GM12872 (cell line): ENCODE measurements at regions not wholly inside any gene's neighbourhood (a gene's known extent, or its start where the extent isn't known, plus 50 kb on each side); places are given as distances from the start of the nearest gene placed in this dataset.

Source experiments
- TF ChIP-seq, protein P1 (sequence below): IDR thresholded peaks from 3 replicates; pipeline ENCODE4 v1.5.1; 2011; ENCODE audit warnings: low read depth, mild to moderate bottlenecking, low read length, moderate library complexity; ENCODE audit not compliant: insufficient read depth

GRCh38 chr15:96390986-96391385 lies 60.5 kb downstream of the NR2F2 start:
- TF ChIP-seq, protein P1, sequence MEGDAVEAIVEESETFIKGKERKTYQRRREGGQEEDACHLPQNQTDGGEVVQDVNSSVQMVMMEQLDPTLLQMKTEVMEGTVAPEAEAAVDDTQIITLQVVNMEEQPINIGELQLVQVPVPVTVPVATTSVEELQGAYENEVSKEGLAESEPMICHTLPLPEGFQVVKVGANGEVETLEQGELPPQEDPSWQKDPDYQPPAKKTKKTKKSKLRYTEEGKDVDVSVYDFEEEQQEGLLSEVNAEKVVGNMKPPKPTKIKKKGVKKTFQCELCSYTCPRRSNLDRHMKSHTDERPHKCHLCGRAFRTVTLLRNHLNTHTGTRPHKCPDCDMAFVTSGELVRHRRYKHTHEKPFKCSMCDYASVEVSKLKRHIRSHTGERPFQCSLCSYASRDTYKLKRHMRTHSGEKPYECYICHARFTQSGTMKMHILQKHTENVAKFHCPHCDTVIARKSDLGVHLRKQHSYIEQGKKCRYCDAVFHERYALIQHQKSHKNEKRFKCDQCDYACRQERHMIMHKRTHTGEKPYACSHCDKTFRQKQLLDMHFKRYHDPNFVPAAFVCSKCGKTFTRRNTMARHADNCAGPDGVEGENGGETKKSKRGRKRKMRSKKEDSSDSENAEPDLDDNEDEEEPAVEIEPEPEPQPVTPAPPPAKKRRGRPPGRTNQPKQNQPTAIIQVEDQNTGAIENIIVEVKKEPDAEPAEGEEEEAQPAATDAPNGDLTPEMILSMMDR, result no peak

- TF ChIP-seq, protein P1, result no peak
Measured at GRCh38 chr15:96392380-96393208, 62.1 kb downstream of the NR2F2 start.

DNA sequence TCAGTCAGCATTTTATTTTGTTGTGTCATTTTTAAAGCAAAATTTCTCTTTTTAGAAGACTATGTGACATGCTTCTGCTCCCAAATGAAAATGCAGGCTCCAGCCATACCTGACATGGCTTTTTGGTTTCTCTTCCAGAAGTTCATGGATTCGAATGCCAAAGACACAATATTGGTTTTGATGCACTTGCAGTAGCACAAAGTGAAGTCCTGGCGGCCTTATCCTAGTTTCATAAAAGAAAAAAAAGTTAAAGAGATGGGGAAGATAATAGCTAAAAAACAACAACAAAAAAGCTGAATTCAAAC lies 62.7 kb downstream of the NR2F2 start:
- TF ChIP-seq, protein P1, result no peak

DNA sequence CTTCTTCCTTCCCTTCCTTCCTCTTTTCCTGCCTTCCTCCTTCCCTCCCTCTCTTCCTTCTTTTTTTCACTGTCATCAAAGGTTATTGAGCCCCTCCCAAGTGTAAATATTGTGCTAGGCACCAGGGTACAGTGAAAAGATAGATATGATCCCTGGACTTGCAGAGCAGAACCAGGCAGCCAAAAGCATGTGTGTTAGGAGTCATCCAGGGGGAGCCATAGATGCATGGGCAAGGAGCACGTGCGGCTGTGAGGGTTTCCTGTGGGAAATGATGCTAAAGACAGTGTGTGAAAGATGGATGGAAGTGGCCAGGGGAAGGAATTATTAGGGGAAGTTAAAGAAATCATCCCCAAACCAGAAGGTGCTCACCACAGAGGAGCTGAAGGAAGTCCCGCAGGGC lies 65.2 kb downstream of the NR2F2 start:
- TF ChIP-seq, protein P1, result no peak

GRCh38 chr15:96398776-96399175 lies 68.3 kb downstream of the NR2F2 start:
- TF ChIP-seq, protein P1, result no peak

GRCh38 chr15:96402403-96402802 lies 71.9 kb downstream of the NR2F2 start:
- TF ChIP-seq, protein P1, result no peak

GRCh38 chr15:96403071-96403470 lies 72.6 kb downstream of the NR2F2 start:
- TF ChIP-seq, protein P1, result no peak
